HG03103 (cell line): ENCODE measurements at regions not wholly inside any gene's neighbourhood (a gene's known extent, or its start where the extent isn't known, plus 50 kb on each side); places are given as distances from the start of the nearest gene placed in this dataset.
"Not testable (repeated sequence)": the region's sequence is repeated elsewhere in the genome, so short reads cannot be mapped to it uniquely, and the experiment has no call there.

Experiments used
- ATAC-seq: cut with Tn5 transposase; IDR thresholded peaks from one replicate; pipeline ENCODE4 v1.9.1; 2021; ENCODE audit warnings: low read depth; ENCODE audit not compliant: unreplicated experiment

GRCh38 chr20:23299673-23300050 lies 50.9 kb upstream of the NXT1 start:
- ATAC-seq: no peak

- ATAC-seq: no peak
These were observed 51.5 kb upstream of the NXT1 start for GRCh38 chr20:23298926-23299672.

- no peak for ATAC-seq
These were observed 52.4 kb upstream of the NXT1 start for GRCh38 chr20:23298155-23298554.

- no peak for ATAC-seq
These were observed 53.5 kb upstream of the NXT1 start for GRCh38 chr20:23296841-23297701.

- ATAC-seq: no peak
These were observed 54.7 kb upstream of the NXT1 start for GRCh38 chr20:23295934-23296333.

GRCh38 chr20:23294671-23295070 lies 55.9 kb upstream of the NXT1 start:
- no peak for ATAC-seq

- ATAC-seq: no peak
These were observed 56.4 kb upstream of the NXT1 start for GRCh38 chr20:23294166-23294565.

GRCh38 chr20:23293689-23294088 lies 56.9 kb upstream of the NXT1 start:
- ATAC-seq: no peak

- not testable (repeated sequence) for ATAC-seq
These were observed 58.3 kb upstream of the NXT1 start for GRCh38 chr20:23292311-23292710.

- ATAC-seq: no peak
These were observed 58.9 kb upstream of the NXT1 start for GRCh38 chr20:23291575-23292240.

GRCh38 chr20:23290761-23291574 lies 59.6 kb upstream of the NXT1 start:
- ATAC-seq: no peak

- ATAC-seq: no peak
These were observed 60.7 kb upstream of the NXT1 start for GRCh38 chr20:23289724-23290395.

- no peak for ATAC-seq
These were observed 61.3 kb upstream of the NXT1 start for GRCh38 chr20:23289249-23289648.

GRCh38 chr20:23287354-23288190 lies 63.0 kb upstream of the NXT1 start:
- no peak for ATAC-seq

GRCh38 chr20:23286346-23286745 lies 64.2 kb upstream of the NXT1 start:
- ATAC-seq: no peak

- no peak for ATAC-seq
These were observed 65.1 kb upstream of the NXT1 start for GRCh38 chr20:23285536-23285935.

GRCh38 chr20:23284009-23284408 lies 66.6 kb upstream of the NXT1 start:
- ATAC-seq: no peak

GRCh38 chr20:23283096-23283850 lies 67.3 kb upstream of the NXT1 start:
- no peak for ATAC-seq
